Activated T-cell treated with anti-CD3 and anti-CD28 coated beads for 48 hours (primary cell): ENCODE measurements at regions not wholly inside any gene's neighbourhood (a gene's known extent, or its start where the extent isn't known, plus 50 kb on each side); places are given as distances from the start of the nearest gene placed in this dataset.
"Not testable (repeated sequence)": the region's sequence is repeated elsewhere in the genome, so short reads cannot be mapped to it uniquely, and the experiment has no call there.

Experiments used
- DNase-seq: peaks from one replicate; pipeline ENCODE4 v3.0.0-alpha.2; 2020; ENCODE audit warnings: low read depth

- DNase-seq, result no peak
These were observed 810.1 kb downstream of the FSCB start for GRCh38 chr14:43697003-43697402.

- no peak for DNase-seq
These were observed 814.4 kb downstream of the FSCB start for GRCh38 chr14:43692706-43693105.

GRCh38 chr14:43687921-43688320 lies 819.2 kb downstream of the FSCB start:
- no peak for DNase-seq

- no peak for DNase-seq
These were observed 829.5 kb downstream of the FSCB start for GRCh38 chr14:43677581-43677980.

GRCh38 chr14:43674273-43674672 lies 832.8 kb downstream of the FSCB start:
- DNase-seq, result no peak

GRCh38 chr14:43671716-43672485 lies 835.2 kb downstream of the FSCB start:
- no peak for DNase-seq

GRCh38 chr14:43669355-43669754 lies 837.7 kb downstream of the FSCB start:
- DNase-seq, result no peak

- no peak for DNase-seq
These were observed 841.4 kb downstream of the FSCB start for GRCh38 chr14:43665570-43666267.

- DNase-seq, result not testable (repeated sequence)
These were observed 851.9 kb downstream of the FSCB start for GRCh38 chr14:43655194-43655593.

- no peak for DNase-seq
These were observed 855.2 kb downstream of the FSCB start for GRCh38 chr14:43651896-43652295.

GRCh38 chr14:43651185-43651787 lies 855.8 kb downstream of the FSCB start:
- DNase-seq, result no peak

- no peak for DNase-seq
These were observed 857.6 kb downstream of the FSCB start for GRCh38 chr14:43649508-43649907.

- no peak for DNase-seq
These were observed 859.8 kb downstream of the FSCB start for GRCh38 chr14:43647302-43647701.

- no peak for DNase-seq
These were observed 866.3 kb downstream of the FSCB start for GRCh38 chr14:43640718-43641267.

- DNase-seq, result no peak
These were observed 881.8 kb downstream of the FSCB start for GRCh38 chr14:43625294-43625693.

- DNase-seq, result no peak
These were observed 885.8 kb downstream of the FSCB start for GRCh38 chr14:43621282-43621681.

GRCh38 chr14:43595096-43595772 lies 911.8 kb downstream of the FSCB start:
- DNase-seq, result no peak

- no peak for DNase-seq
These were observed 915.3 kb downstream of the FSCB start for GRCh38 chr14:43591776-43592175.

- no peak for DNase-seq
These were observed 919.9 kb downstream of the FSCB start for GRCh38 chr14:43587183-43587582.

- DNase-seq, result no peak
These were observed 927.4 kb downstream of the FSCB start for GRCh38 chr14:43579671-43580070.

- no peak for DNase-seq
These were observed 939.1 kb downstream of the FSCB start for GRCh38 chr14:43568022-43568421.

GRCh38 chr14:43548368-43548767 lies 958.7 kb downstream of the FSCB start:
- no peak for DNase-seq
